Aorta (tissue), 5 donors: ENCODE measurements at regions not wholly inside any gene's neighbourhood (a gene's known extent, or its start where the extent isn't known, plus 50 kb on each side); places are given as distances from the start of the nearest gene placed in this dataset.
A peak's percentile ranks its signal among the peaks of the same experiment; 100 is the strongest.

ENCODE experiments used
- ATAC-seq: fragments of 200-7000 bp; cut with Tn5 transposase; one replicate; pipeline ENCODE4 v1.9.1; 2022; ENCODE audit warnings: moderate library complexity; ENCODE audit not compliant: low FRiP score
- DNase-seq, 2 donors: peaks; one replicate each; pipeline ENCODE4 v3.0.0-alpha.2; 2020
- H3K27ac ChIP-seq, 2 donors: one replicate each; pipeline ENCODE4 v1.5.1; 2013; ENCODE audit warnings: low read length in 2 of 2, mild to moderate bottlenecking in 2 of 2, moderate library complexity in 2 of 2, control low read depth in 1 of 2, inconsistent platforms in 1 of 2, low read depth in 1 of 2
- H3K27me3 ChIP-seq, 2 donors: one replicate each; pipeline ENCODE4 v1.6.1; 2013; ENCODE audit warnings: control low read depth in 1 of 2, low read length in 1 of 2, mild to moderate bottlenecking in 1 of 2, moderate library complexity in 1 of 2; ENCODE audit not compliant: insufficient read depth in 2 of 2, control insufficient read depth in 1 of 2
- H3K36me3 ChIP-seq, 2 donors: one replicate each; pipeline ENCODE4 v1.6.1; 2013; ENCODE audit warnings: control low read depth in 1 of 2, low read length in 1 of 2, mild to moderate bottlenecking in 1 of 2; ENCODE audit not compliant: insufficient read depth in 2 of 2, control insufficient read depth in 1 of 2
- H3K4me1 ChIP-seq, 2 donors: one replicate each; pipeline ENCODE4 v1.6.1; 2013; ENCODE audit warnings: low read length in 2 of 2, control low read depth in 1 of 2, mild to moderate bottlenecking in 1 of 2, moderate library complexity in 1 of 2; ENCODE audit not compliant: insufficient read depth in 2 of 2, control insufficient read depth in 1 of 2
- H3K4me3 ChIP-seq, 2 donors: one replicate each; pipeline ENCODE4 v1.5.1; 2013; ENCODE audit warnings: low read length in 2 of 2, control low read depth in 1 of 2, mild to moderate bottlenecking in 1 of 2
- H3K9me3 ChIP-seq: one replicate; pipeline ENCODE4 v1.6.1; 2013; ENCODE audit warnings: mild to moderate bottlenecking, low read length; ENCODE audit not compliant: control insufficient read depth
- WGBS, 2 donors: extraction: QIAGEN DNeasy Blood & Tissue Kit; methylation state at CpG; one replicate each; pipeline ENCODE4 v1.1.7; 2013; 5-methylcytosine and 5-hydroxymethylcytosine counted together
- intact Hi-C, 2 donors: fragments of 100-400 bp; cut with DNase I; formaldehyde crosslinking; loops; one replicate each; pipeline versions ENCODE4 v1.14.2 to v1.15.0; 2022
- donor health status: healthy with polysubstance abuse.
- donor health status: Bipolar disorder and iron deficiency.
- donor health status: DM: no; HTN: no; CAD: no.
- donor health status: DM: no; HTN: no; CAD: no.
- donor health status: DM: yes; HTN: yes; CAD: no.

GRCh38 chr3:104537323-104537722 is 829.4 kb upstream of the ALCAM start:
- WGBS, 2 donors, result 95 to 97% methylated on average over 3 of the region's 3 CpGs

GRCh38 chr3:104546301-104546700 is 820.4 kb upstream of the ALCAM start:
- Histone ChIP-seq H3K27me3 (no peaks in the 10 kb centered on the region), H3K27ac (no peak overlapping the region), H3K4me3 (no peak overlapping the region), H3K36me3 (no peaks in the 10 kb centered on the region), H3K4me1 (peaks cover 0 to 9% of the 10 kb centered on the region in 2 donors), H3K9me3 (no peaks in the 10 kb centered on the region)
- WGBS, 2 donors, result 52 to 59% methylated on average over 3 of the region's 3 CpGs
- ATAC-seq (no peak), DNase-seq (no peak)
- intact Hi-C loops, result no loop called here

More at GRCh38 chr3:104537323-104537722, 829.4 kb upstream of the ALCAM start:
- DNase-seq, result no peak
- Histone ChIP-seq H3K27ac (no peak overlapping the region), H3K36me3 (no peaks in the 10 kb centered on the region), H3K4me1 (no peaks in the 10 kb centered on the region), H3K9me3 (no peaks in the 10 kb centered on the region), H3K27me3 (no peaks in the 10 kb centered on the region), H3K4me3 (no peak overlapping the region)
- ATAC-seq, result no peak
- intact Hi-C loops, result no loop called here

GRCh38 chr3:104547031-104547430 is 819.7 kb upstream of the ALCAM start:
- DNase-seq (no peak), ATAC-seq (no peak)
- 64 to 70% methylated on average over 3 of the region's 3 CpGs for WGBS, 2 donors
- H3K27me3 ChIP-seq, result no peaks in the 10 kb centered on the region
- intact Hi-C loops, result no loop called here
- H3K4me1 ChIP-seq, result peaks cover 0 to 9% of the 10 kb centered on the region in 2 donors
- no peaks in the 10 kb centered on the region for H3K36me3 ChIP-seq
- no peaks in the 10 kb centered on the region for H3K9me3 ChIP-seq
- no peak overlapping the region for H3K27ac ChIP-seq
- H3K4me3 ChIP-seq, result no peak overlapping the region

- Histone ChIP-seq H3K9me3 (no peaks in the 10 kb centered on the region), H3K4me3 (no peak overlapping the region), H3K4me1 (peaks cover 0 to 9% of the 10 kb centered on the region in 2 donors), H3K27ac (peak overlapping the region in 1 of 2 donors; percentile 40), H3K27me3 (no peaks in the 10 kb centered on the region), H3K36me3 (no peaks in the 10 kb centered on the region)
- intact Hi-C loops, result no loop called here
- DNase-seq (no peak), ATAC-seq (peak; percentile 17)
- 57 to 71% methylated on average over 8 of the region's 8 CpGs for WGBS, 2 donors
Observed at GRCh38 chr3:104548401-104548800, 818.3 kb upstream of the ALCAM start.

GRCh38 chr3:104549099-104549714 is 817.5 kb upstream of the ALCAM start:
- intact Hi-C loops, result no loop called here
- WGBS, 2 donors, result 2 to 4% methylated on average over 4 of the region's 4 CpGs
- H3K4me1 ChIP-seq, result peaks cover 0 to 9% of the 10 kb centered on the region in 2 donors
- DNase-seq (no peak), ATAC-seq (peak; percentile 58)
- no peak overlapping the region for H3K27ac ChIP-seq
- H3K27me3 ChIP-seq, result no peaks in the 10 kb centered on the region
- no peaks in the 10 kb centered on the region for H3K9me3 ChIP-seq
- no peaks in the 10 kb centered on the region for H3K36me3 ChIP-seq
- peak overlapping the region in 1 of 2 donors; percentile 21 for H3K4me3 ChIP-seq

GRCh38 chr3:104553121-104553520 is 813.6 kb upstream of the ALCAM start:
- Histone ChIP-seq H3K36me3 (no peaks in the 10 kb centered on the region), H3K27me3 (no peaks in the 10 kb centered on the region), H3K4me3 (no peak overlapping the region), H3K4me1 (peaks cover 2 to 7% of the 10 kb centered on the region in 2 donors), H3K27ac (no peak overlapping the region), H3K9me3 (no peaks in the 10 kb centered on the region)
- WGBS, 2 donors, result 28 to 42% methylated on average over 1 of the region's 1 CpG
- ATAC-seq (no peak), DNase-seq (no peak)
- intact Hi-C loops, result loop anchor here in 1 of 2 donors (10.0 kb wide), 1 partner anchor 58 kb away; no protein-coding TSS in a partner anchor

GRCh38 chr3:104554425-104554824 is 812.3 kb upstream of the ALCAM start:
- no peaks in the 10 kb centered on the region for H3K27me3 ChIP-seq
- no peaks in the 10 kb centered on the region for H3K36me3 ChIP-seq
- 97 to 99% methylated on average over 4 of the region's 4 CpGs for WGBS, 2 donors
- H3K9me3 ChIP-seq, result no peaks in the 10 kb centered on the region
- no peak for ATAC-seq
- no peak overlapping the region for H3K4me3 ChIP-seq
- no peak for DNase-seq
- peaks cover 2% of the 10 kb centered on the region in 2 donors for H3K4me1 ChIP-seq
- intact Hi-C loops, result loop anchor here in 1 of 2 donors (10.0 kb wide), 1 partner anchor 60 kb away; no protein-coding TSS in a partner anchor
- no peak overlapping the region for H3K27ac ChIP-seq

- H3K27ac ChIP-seq, result peak overlapping the region in 1 of 2 donors; percentile 87
- H3K4me1 ChIP-seq, result peaks cover 2% of the 10 kb centered on the region in 2 donors
- H3K36me3 ChIP-seq, result no peaks in the 10 kb centered on the region
- ATAC-seq, result no peak
- 6 to 11% methylated on average over 1 of the region's 1 CpG for WGBS, 2 donors
- no peak for DNase-seq
- intact Hi-C loops, result loop anchor here in 1 of 2 donors (10.0 kb wide), 1 partner anchor 61 kb away; no protein-coding TSS in a partner anchor
- H3K27me3 ChIP-seq, result no peaks in the 10 kb centered on the region
- no peak overlapping the region for H3K4me3 ChIP-seq
- H3K9me3 ChIP-seq, result no peaks in the 10 kb centered on the region
Observed at GRCh38 chr3:104555728-104556127, 811.0 kb upstream of the ALCAM start.
